Forelimb muscle (tissue), 1 donor: ENCODE measurements at regions not wholly inside any gene's neighbourhood (a gene's known extent, or its start where the extent isn't known, plus 50 kb on each side); places are given as distances from the start of the nearest gene placed in this dataset.

Experiments
- DNase-seq: peaks from one replicate; pipeline ENCODE4 v3.0.0-alpha.2; 2013; ENCODE audit warnings: low read depth

GRCh38 chr2:15840148-15840547, 100.2 kb upstream of the MYCN start:
- DNase-seq = no peak

GRCh38 chr2:15840969-15841368, 99.4 kb upstream of the MYCN start:
- DNase-seq = no peak

- no peak for DNase-seq
These were observed 98.4 kb upstream of the MYCN start for GRCh38 chr2:15841776-15842560.

- no peak for DNase-seq
These were observed 97.3 kb upstream of the MYCN start for GRCh38 chr2:15842758-15843666.

- DNase-seq = no peak
These were observed 96.0 kb upstream of the MYCN start for GRCh38 chr2:15844211-15844801.

- no peak for DNase-seq
These were observed 95.1 kb upstream of the MYCN start for GRCh38 chr2:15845294-15845693.

GRCh38 chr2:15845737-15846405, 94.5 kb upstream of the MYCN start:
- DNase-seq = no peak

- DNase-seq = no peak
These were observed 93.7 kb upstream of the MYCN start for GRCh38 chr2:15846626-15847025.

- no peak for DNase-seq
These were observed 89.8 kb upstream of the MYCN start for GRCh38 chr2:15850534-15850933.

GRCh38 chr2:15851076-15851693, 89.2 kb upstream of the MYCN start:
- no peak for DNase-seq

- no peak for DNase-seq
These were observed 87.5 kb upstream of the MYCN start for GRCh38 chr2:15852811-15853210.

GRCh38 chr2:15853903-15854302, 86.4 kb upstream of the MYCN start:
- no peak for DNase-seq

- no peak for DNase-seq
These were observed 84.5 kb upstream of the MYCN start for GRCh38 chr2:15855766-15856260.

GRCh38 chr2:15856318-15856717, 84.0 kb upstream of the MYCN start:
- DNase-seq = no peak

- no peak for DNase-seq
These were observed 81.9 kb upstream of the MYCN start for GRCh38 chr2:15858466-15858865.

GRCh38 chr2:15860051-15860663, 80.2 kb upstream of the MYCN start:
- DNase-seq = no peak

- DNase-seq = no peak
These were observed 79.6 kb upstream of the MYCN start for GRCh38 chr2:15860760-15861159.

GRCh38 chr2:15861172-15861822, 79.1 kb upstream of the MYCN start:
- DNase-seq = no peak

GRCh38 chr2:15861898-15862297, 78.5 kb upstream of the MYCN start:
- no peak for DNase-seq

- DNase-seq = no peak
These were observed 77.3 kb upstream of the MYCN start for GRCh38 chr2:15863089-15863488.
